DMS153 treated with DMSO at 0.1 percent for 48 hours (cell line): ENCODE measurements at regions not wholly inside any gene's neighbourhood (a gene's known extent, or its start where the extent isn't known, plus 50 kb on each side); places are given as distances from the start of the nearest gene placed in this dataset.
A peak's percentile ranks its signal among the peaks of the same experiment; 100 is the strongest.
"Not testable (repeated sequence)": the region's sequence is repeated elsewhere in the genome, so short reads cannot be mapped to it uniquely, and the experiment has no call there.

ENCODE experiments used
- DNase-seq: peaks from one replicate; lab custom pipeline; 2025; ENCODE audit not compliant: unreplicated experiment; lab: John Stamatoyannopoulos, UW

- peak; percentile 54 for DNase-seq
Observed at GRCh38 chr14:34180434-34180833, 229.6 kb upstream of the EGLN3 start.

- peak; percentile 83 for DNase-seq
Observed at GRCh38 chr14:34179727-34180126, 228.9 kb upstream of the EGLN3 start.

- DNase-seq: no peak
Observed at GRCh38 chr14:34177466-34177865, 226.6 kb upstream of the EGLN3 start.

- DNase-seq: no peak
Observed at GRCh38 chr14:34175574-34175973, 224.7 kb upstream of the EGLN3 start.

GRCh38 chr14:34174973-34175372, 224.1 kb upstream of the EGLN3 start:
- DNase-seq: no peak

- DNase-seq: no peak
Observed at GRCh38 chr14:34173916-34174315, 223.0 kb upstream of the EGLN3 start.

GRCh38 chr14:34172550-34173368, 221.9 kb upstream of the EGLN3 start:
- no peak for DNase-seq

- DNase-seq: no peak
Observed at GRCh38 chr14:34172173-34172451, 221.2 kb upstream of the EGLN3 start.

- DNase-seq: no peak
Observed at GRCh38 chr14:34171431-34172172, 220.7 kb upstream of the EGLN3 start.

- no peak for DNase-seq
Observed at GRCh38 chr14:34170882-34171281, 220.0 kb upstream of the EGLN3 start.

GRCh38 chr14:34169561-34169960, 218.7 kb upstream of the EGLN3 start:
- no peak for DNase-seq

- DNase-seq: no peak
Observed at GRCh38 chr14:34168656-34169055, 217.8 kb upstream of the EGLN3 start.

- no peak for DNase-seq
Observed at GRCh38 chr14:34165847-34166350, 215.0 kb upstream of the EGLN3 start.

GRCh38 chr14:34164162-34164864, 213.4 kb upstream of the EGLN3 start:
- no peak for DNase-seq

- no peak for DNase-seq
Observed at GRCh38 chr14:34161351-34162082, 210.6 kb upstream of the EGLN3 start.

GRCh38 chr14:34160619-34161018, 209.7 kb upstream of the EGLN3 start:
- no peak for DNase-seq

GRCh38 chr14:34157651-34158050, 206.8 kb upstream of the EGLN3 start:
- no peak for DNase-seq

GRCh38 chr14:34147461-34147860, 196.6 kb upstream of the EGLN3 start:
- no peak for DNase-seq

- not testable (repeated sequence) for DNase-seq
Observed at GRCh38 chr14:34140127-34140526, 189.3 kb upstream of the EGLN3 start.

- peak; percentile 75 for DNase-seq
Observed at GRCh38 chr14:34139160-34140121, 188.6 kb upstream of the EGLN3 start.
